ENCODE measurements at regions not wholly inside any gene's neighbourhood (a gene's known extent, or its start where the extent isn't known, plus 50 kb on each side); places are given as distances from the start of the nearest gene placed in this dataset.

- ChIA-PET CTCF (ENCODE audit: low intra/inter-chr PET ratio, low total read pairs) (no interaction called here), POLR2A (no interaction called here)
- no peak for ATAC-seq
- Histone ChIP-seq H3K36me3 (replicated peaks in 1 of 2; ENCODE audit: control insufficient read depth in 1 of 2, insufficient read depth in 2 of 2, low read length in 2 of 2) (no peaks in the 10 kb centered on the region), H3K9me3 (ENCODE audit: low read length) (no peaks in the 10 kb centered on the region), H3K9ac (ENCODE audit: insufficient read depth, low read depth, low read length) (no peak overlapping the region), H3K4me3 (replicated peaks in 1 of 3; ENCODE audit: insufficient read depth in 1 of 3, low read depth in 2 of 3, low read length in 3 of 3) (no peak overlapping the region), H3K4me1 (ENCODE audit: insufficient read depth, low read length) (no peaks in the 10 kb centered on the region), H3K27ac (ENCODE audit: extremely low read length, insufficient read depth, low read length) (no peak overlapping the region), H2AFZ (ENCODE audit: low read length) (no peak overlapping the region), H3K4me2 (ENCODE audit: low read depth, low read length) (no peak overlapping the region), H4K20me1 (ENCODE audit: insufficient read depth, low read length) (no peaks in the 10 kb centered on the region), H3K27me3 (ENCODE audit: control insufficient read depth in 1 of 2, insufficient read depth in 2 of 2, low read length in 2 of 2) (peaks cover 0 to 9% of the 10 kb centered on the region in 2 experiments; a peak in 3 of 5 replicates), H3K79me2 (ENCODE audit: insufficient read depth, low read length) (no peaks in the 10 kb centered on the region)
- FAIRE-seq, result no peak
- DNase-seq (ENCODE audit: low spot score), result no peak
- in situ Hi-C loops (cut with HindIII; ENCODE audit: extremely low pct_ligation_motif_present, low pct_unique_long_range_greater_than_20kb) (no loop called here), intact Hi-C loops (cut with micrococcal nuclease; ENCODE audit: unreplicated experiment) (no loop called here)
- BruUV-seq (replicated peaks), result no TSS peak
- TF ChIP-seq ZSCAN20 (CRISPR knock-in tag; IDR thresholded peaks at IDR 0.05; ENCODE audit: borderline replicate concordance), result no peak
- TF ChIP-seq ZNF557 (CRISPR knock-in tag; IDR thresholded peaks at IDR 0.05), result no peak
- TF ChIP-seq PBX3 (CRISPR knock-in tag; IDR thresholded peaks at IDR 0.05; ENCODE audit: borderline replicate concordance), result no peak
- TF ChIP-seq POLR2A (IDR thresholded peaks at IDR 0.05; ENCODE audit: insufficient read depth in 1 of 2, low read depth in 2 of 2, low read length in 2 of 2), result no peak
- TF ChIP-seq SOX6 (IDR thresholded peaks at IDR 0.05), result no peak
- TF ChIP-seq SOX6 (CRISPR knock-in tag; IDR thresholded peaks at IDR 0.05), result no peak
- no peak for TF ChIP-seq CHD2 (IDR thresholded peaks at IDR 0.05; ENCODE audit: low read depth, low read length)
- TF ChIP-seq ZNF432 (CRISPR knock-in tag; IDR thresholded peaks at IDR 0.05; ENCODE audit: borderline replicate concordance), result no peak
- no peak for TF ChIP-seq GMEB2 (CRISPR knock-in tag; IDR thresholded peaks at IDR 0.05; ENCODE audit: low read depth)
- no peak for TF ChIP-seq GTF3A (CRISPR knock-in tag; conservative IDR thresholded peaks at IDR 0.05)
- no peak for TF ChIP-seq MEF2D (CRISPR knock-in tag; IDR thresholded peaks at IDR 0.05)
- no peak for TF ChIP-seq ZNF496 (CRISPR knock-in tag; IDR thresholded peaks at IDR 0.05; ENCODE audit: insufficient replicate concordance)
- no peak for TF ChIP-seq XRCC5 (optimal IDR thresholded peaks at IDR 0.05; ENCODE audit: low read length)
- TF ChIP-seq TGIF2 (CRISPR knock-in tag; IDR thresholded peaks at IDR 0.05), result no peak
- TF ChIP-seq JUN (CRISPR knock-in tag; IDR thresholded peaks at IDR 0.05), result no peak
- TF ChIP-seq MTA3 (CRISPR knock-in tag; IDR thresholded peaks at IDR 0.05), result no peak
- TF ChIP-seq MXI1 (IDR thresholded peaks at IDR 0.05; ENCODE audit: borderline replicate concordance, low read depth, low read length), result no peak
- TF ChIP-seq SKI (IDR thresholded peaks at IDR 0.05; ENCODE audit: partially characterized antibody), result no peak
- no peak for TF ChIP-seq POLR2AphosphoS5 (IDR thresholded peaks at IDR 0.05; ENCODE audit: low read depth, low read length)
- TF ChIP-seq ELF1 (CRISPR knock-in tag; IDR thresholded peaks at IDR 0.05), result no peak
- no peak for TF ChIP-seq SATB2 (CRISPR knock-in tag; IDR thresholded peaks at IDR 0.05)
- WGBS (ENCODE audit: low lambda C conversion rate), result 21% methylated on average over 6 of the region's 6 CpGs
These were observed 53.5 kb upstream of the SLC22A15 start for GRCh38 chr1:115922801-115923200.
